Mucosa of gallbladder (tissue), 1 donor: ENCODE measurements at regions not wholly inside any gene's neighbourhood (a gene's known extent, or its start where the extent isn't known, plus 50 kb on each side); places are given as distances from the start of the nearest gene placed in this dataset.
"Not testable (repeated sequence)": the region's sequence is repeated elsewhere in the genome, so short reads cannot be mapped to it uniquely, and the experiment has no call there.

Experiments
- DNase-seq: peaks from one replicate; pipeline ENCODE4 v3.0.0-alpha.2; 2020; ENCODE audit warnings: low spot score
- donor health status: DM: no; HTN: no; CAD: no.

GRCh38 chr14:23861666-23862065, 91.9 kb upstream of the DHRS4 start:
- no peak for DNase-seq

- DNase-seq, result no peak
Measured at GRCh38 chr14:23862513-23862912, 91.1 kb upstream of the DHRS4 start.

GRCh38 chr14:23863836-23864235, 89.7 kb upstream of the DHRS4 start:
- DNase-seq, result no peak

- DNase-seq, result no peak
Measured at GRCh38 chr14:23864259-23864658, 89.3 kb upstream of the DHRS4 start.

- DNase-seq, result no peak
Measured at GRCh38 chr14:23864861-23865260, 88.7 kb upstream of the DHRS4 start.

- DNase-seq, result no peak
Measured at GRCh38 chr14:23865502-23865901, 88.1 kb upstream of the DHRS4 start.

GRCh38 chr14:23866269-23866668, 87.3 kb upstream of the DHRS4 start:
- DNase-seq, result no peak

GRCh38 chr14:23869078-23869719, 84.4 kb upstream of the DHRS4 start:
- DNase-seq, result no peak

- no peak for DNase-seq
Measured at GRCh38 chr14:23876160-23876750, 77.3 kb upstream of the DHRS4 start.

- no peak for DNase-seq
Measured at GRCh38 chr14:23877111-23877510, 76.5 kb upstream of the DHRS4 start.

- no peak for DNase-seq
Measured at GRCh38 chr14:23877538-23878180, 75.9 kb upstream of the DHRS4 start.

- DNase-seq, result no peak
Measured at GRCh38 chr14:23881282-23881681, 72.3 kb upstream of the DHRS4 start.

GRCh38 chr14:23883684-23884540, 69.7 kb upstream of the DHRS4 start:
- no peak for DNase-seq

- DNase-seq, result no peak
Measured at GRCh38 chr14:23884541-23884904, 69.0 kb upstream of the DHRS4 start.

- DNase-seq, result no peak
Measured at GRCh38 chr14:23887536-23887935, 66.0 kb upstream of the DHRS4 start.

- DNase-seq, result not testable (repeated sequence)
Measured at GRCh38 chr14:23891717-23892116, 61.9 kb upstream of the DHRS4 start.

GRCh38 chr14:23892289-23892688, 61.3 kb upstream of the DHRS4 start:
- not testable (repeated sequence) for DNase-seq

GRCh38 chr14:23894362-23895052, 59.1 kb upstream of the DHRS4 start:
- no peak for DNase-seq

GRCh38 chr14:23895053-23895419, 58.5 kb upstream of the DHRS4 start:
- no peak for DNase-seq

GRCh38 chr14:23895480-23895879, 58.1 kb upstream of the DHRS4 start:
- no peak for DNase-seq

GRCh38 chr14:23896609-23897153, 56.9 kb upstream of the DHRS4 start:
- DNase-seq, result no peak

- not testable (repeated sequence) for DNase-seq
Measured at GRCh38 chr14:23897291-23897690, 56.3 kb upstream of the DHRS4 start.
